ENCODE measurements at regions not wholly inside any gene's neighbourhood (a gene's known extent, or its start where the extent isn't known, plus 50 kb on each side); places are given as distances from the start of the nearest gene placed in this dataset.

DNA sequence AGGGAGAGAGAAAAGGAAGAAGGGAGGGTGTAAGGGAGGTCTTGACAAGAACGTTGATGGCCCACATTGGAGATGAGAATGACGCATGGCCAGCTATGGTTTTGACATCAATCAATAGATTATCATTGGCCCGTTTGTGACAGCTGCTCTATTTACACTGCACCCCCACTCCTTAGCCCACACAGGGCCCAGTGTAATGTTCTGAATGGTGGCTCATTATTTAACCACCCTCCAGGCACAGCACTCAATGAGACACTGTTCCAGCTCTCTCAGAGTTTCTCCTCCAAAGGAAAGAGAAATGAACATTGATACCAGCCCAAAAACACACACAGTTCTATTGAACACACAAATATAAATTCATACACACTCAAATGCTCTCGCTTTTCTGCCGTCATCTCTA lies 173.0 kb upstream of the IPO5 start:
- Mint-ChIP-seq H3K27ac (ENCODE audit: unreplicated experiment) (no peak overlapping the region), H3K4me3 (ENCODE audit: unreplicated experiment) (no peak overlapping the region), H3K36me3 (ENCODE audit: low read depth) (peaks cover 4% of the 10 kb centered on the region), H3K4me1 (ENCODE audit: low read depth) (peaks cover 17% of the 10 kb centered on the region), H3K9me3 (ENCODE audit: low read depth) (peaks cover 20% of the 10 kb centered on the region), H3K27me3 (ENCODE audit: low read depth) (peaks cover 5% of the 10 kb centered on the region)
- TF ChIP-seq, protein P1, sequence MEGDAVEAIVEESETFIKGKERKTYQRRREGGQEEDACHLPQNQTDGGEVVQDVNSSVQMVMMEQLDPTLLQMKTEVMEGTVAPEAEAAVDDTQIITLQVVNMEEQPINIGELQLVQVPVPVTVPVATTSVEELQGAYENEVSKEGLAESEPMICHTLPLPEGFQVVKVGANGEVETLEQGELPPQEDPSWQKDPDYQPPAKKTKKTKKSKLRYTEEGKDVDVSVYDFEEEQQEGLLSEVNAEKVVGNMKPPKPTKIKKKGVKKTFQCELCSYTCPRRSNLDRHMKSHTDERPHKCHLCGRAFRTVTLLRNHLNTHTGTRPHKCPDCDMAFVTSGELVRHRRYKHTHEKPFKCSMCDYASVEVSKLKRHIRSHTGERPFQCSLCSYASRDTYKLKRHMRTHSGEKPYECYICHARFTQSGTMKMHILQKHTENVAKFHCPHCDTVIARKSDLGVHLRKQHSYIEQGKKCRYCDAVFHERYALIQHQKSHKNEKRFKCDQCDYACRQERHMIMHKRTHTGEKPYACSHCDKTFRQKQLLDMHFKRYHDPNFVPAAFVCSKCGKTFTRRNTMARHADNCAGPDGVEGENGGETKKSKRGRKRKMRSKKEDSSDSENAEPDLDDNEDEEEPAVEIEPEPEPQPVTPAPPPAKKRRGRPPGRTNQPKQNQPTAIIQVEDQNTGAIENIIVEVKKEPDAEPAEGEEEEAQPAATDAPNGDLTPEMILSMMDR (IDR thresholded peaks at IDR 0.05) = no peak
- DNase-seq (ENCODE audit: low spot score) = no peak

DNA sequence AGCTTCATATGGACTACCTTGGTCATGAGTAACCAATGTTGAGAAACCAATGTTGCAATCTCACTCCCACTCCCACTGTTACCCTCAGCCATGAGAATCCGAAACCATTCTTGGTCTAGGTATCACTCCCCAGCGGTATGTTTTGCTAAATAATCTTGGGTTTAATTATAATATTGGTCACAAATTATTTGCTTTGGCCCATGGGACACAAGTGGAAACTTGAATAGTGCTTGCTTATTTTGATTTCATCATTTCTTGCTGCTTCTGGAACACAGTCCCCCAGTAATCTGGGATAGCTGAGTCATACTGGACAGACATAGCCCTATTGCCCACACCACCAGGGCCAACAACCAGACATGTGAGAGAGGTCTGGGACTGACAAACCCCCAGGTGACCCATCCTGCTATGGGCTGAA lies 171.6 kb upstream of the IPO5 start:
- peaks cover 5% of the 10 kb centered on the region for H3K27me3 Mint-ChIP-seq (ENCODE audit: low read depth)
- H3K4me3 Mint-ChIP-seq (ENCODE audit: unreplicated experiment) = no peak overlapping the region
- H3K27ac Mint-ChIP-seq (ENCODE audit: unreplicated experiment) = peak overlapping the region; percentile 81
- H3K9me3 Mint-ChIP-seq (ENCODE audit: low read depth) = peaks cover 15% of the 10 kb centered on the region
- peaks cover 25% of the 10 kb centered on the region for H3K4me1 Mint-ChIP-seq (ENCODE audit: low read depth)
- TF ChIP-seq, protein P1 (IDR thresholded peaks at IDR 0.05) = no peak
- H3K36me3 Mint-ChIP-seq (ENCODE audit: low read depth) = no peaks in the 10 kb centered on the region
- no peak for DNase-seq (ENCODE audit: low spot score)

GRCh38 chr13:97786510-97786909 lies 167.0 kb upstream of the IPO5 start:
- H3K36me3 Mint-ChIP-seq (ENCODE audit: low read depth) = peaks cover 7% of the 10 kb centered on the region
- H3K4me1 Mint-ChIP-seq (ENCODE audit: low read depth) = peaks cover 19% of the 10 kb centered on the region
- H3K27me3 Mint-ChIP-seq (ENCODE audit: low read depth) = no peaks in the 10 kb centered on the region
- DNase-seq (ENCODE audit: low spot score) = no peak
- TF ChIP-seq, protein P1 (IDR thresholded peaks at IDR 0.05) = no peak
- no peak overlapping the region for H3K4me3 Mint-ChIP-seq (ENCODE audit: unreplicated experiment)
- no peak overlapping the region for H3K27ac Mint-ChIP-seq (ENCODE audit: unreplicated experiment)
- H3K9me3 Mint-ChIP-seq (ENCODE audit: low read depth) = peaks cover 30% of the 10 kb centered on the region

- peaks cover 17% of the 10 kb centered on the region for H3K36me3 Mint-ChIP-seq (ENCODE audit: low read depth)
- H3K4me3 Mint-ChIP-seq (ENCODE audit: unreplicated experiment) = no peak overlapping the region
- no peak for DNase-seq (ENCODE audit: low spot score)
- no peaks in the 10 kb centered on the region for H3K27me3 Mint-ChIP-seq (ENCODE audit: low read depth)
- TF ChIP-seq, protein P1 (IDR thresholded peaks at IDR 0.05) = no peak
- H3K9me3 Mint-ChIP-seq (ENCODE audit: low read depth) = peaks cover 23% of the 10 kb centered on the region
- H3K27ac Mint-ChIP-seq (ENCODE audit: unreplicated experiment) = no peak overlapping the region
- H3K4me1 Mint-ChIP-seq (ENCODE audit: low read depth) = peaks cover 9% of the 10 kb centered on the region
Measured at GRCh38 chr13:97797553-97797952, 155.9 kb upstream of the IPO5 start.

DNA sequence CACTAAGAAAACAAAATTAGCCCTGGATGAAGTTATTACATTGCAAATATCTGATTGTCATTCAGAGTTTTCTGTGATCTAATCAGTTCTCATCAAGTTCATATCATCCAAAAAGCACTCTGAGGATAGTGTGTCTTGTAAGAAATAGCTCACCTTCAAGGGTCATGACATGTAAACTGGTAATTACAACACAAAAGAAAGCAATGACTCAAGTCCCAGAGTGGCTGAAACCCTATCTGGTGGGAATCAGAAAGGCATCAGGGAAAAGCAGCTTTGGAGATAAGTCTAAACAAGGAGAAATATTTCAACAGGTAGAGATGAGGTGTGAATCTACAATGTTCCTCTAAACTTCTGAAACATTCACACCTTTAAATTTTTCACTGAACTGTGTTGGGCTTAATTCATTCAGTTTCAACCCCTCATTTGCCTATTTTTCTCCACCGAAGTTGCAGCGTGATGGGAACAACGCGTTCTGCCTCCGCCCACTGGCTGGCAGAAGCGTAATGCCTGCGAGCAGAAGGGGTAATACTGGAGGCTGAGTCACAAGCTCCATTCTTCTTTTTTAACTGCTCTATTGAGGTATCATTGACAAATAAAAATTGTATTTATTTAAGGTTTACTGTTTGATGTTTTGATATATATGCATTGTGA lies 155.2 kb upstream of the IPO5 start:
- no peak overlapping the region for H3K4me3 Mint-ChIP-seq (ENCODE audit: unreplicated experiment)
- peaks cover 18% of the 10 kb centered on the region for H3K9me3 Mint-ChIP-seq (ENCODE audit: low read depth)
- H3K4me1 Mint-ChIP-seq (ENCODE audit: low read depth) = peaks cover 9% of the 10 kb centered on the region
- H3K27me3 Mint-ChIP-seq (ENCODE audit: low read depth) = no peaks in the 10 kb centered on the region
- TF ChIP-seq, protein P1 (IDR thresholded peaks at IDR 0.05) = no peak
- no peak overlapping the region for H3K27ac Mint-ChIP-seq (ENCODE audit: unreplicated experiment)
- peaks cover 12% of the 10 kb centered on the region for H3K36me3 Mint-ChIP-seq (ENCODE audit: low read depth)
- DNase-seq (ENCODE audit: low spot score) = no peak

Measured in chondrocyte (in vitro differentiated cells).